Ovary (tissue), 3 donors: ENCODE measurements at regions not wholly inside any gene's neighbourhood (a gene's known extent, or its start where the extent isn't known, plus 50 kb on each side); places are given as distances from the start of the nearest gene placed in this dataset.

ENCODE experiments used
- EP300 ChIP-seq: sonication (generic); formaldehyde crosslinking; IDR thresholded peaks from one replicate; pipeline ENCODE4 v1.6.1; 2017; ENCODE audit warnings: antibody characterized with exemption
- POLR2A ChIP-seq: fragments of 450-650 bp; IDR thresholded peaks from one replicate; pipeline ENCODE4 v1.6.1; 2017; ENCODE audit warnings: antibody characterized with exemption, mild to moderate bottlenecking, moderate library complexity
- TF ChIP-seq, protein P1 (sequence below), 3 donors: fragments of 450-650 bp in 2 of 3; fragments of 200-600 bp in 1 of 3; IDR thresholded peaks; one replicate each; pipeline versions ENCODE4 v1.5.1 to v1.8.0; 2016 to 2022; ENCODE audit warnings: antibody characterized with exemption in 3 of 3, mild to moderate bottlenecking in 1 of 3
- donor health status: DM: no; HTN: no; CAD: no.

GRCh38 chr4:35942092-35942491 lies 302.2 kb downstream of the ARAP2 start:
- TF ChIP-seq, protein P1, sequence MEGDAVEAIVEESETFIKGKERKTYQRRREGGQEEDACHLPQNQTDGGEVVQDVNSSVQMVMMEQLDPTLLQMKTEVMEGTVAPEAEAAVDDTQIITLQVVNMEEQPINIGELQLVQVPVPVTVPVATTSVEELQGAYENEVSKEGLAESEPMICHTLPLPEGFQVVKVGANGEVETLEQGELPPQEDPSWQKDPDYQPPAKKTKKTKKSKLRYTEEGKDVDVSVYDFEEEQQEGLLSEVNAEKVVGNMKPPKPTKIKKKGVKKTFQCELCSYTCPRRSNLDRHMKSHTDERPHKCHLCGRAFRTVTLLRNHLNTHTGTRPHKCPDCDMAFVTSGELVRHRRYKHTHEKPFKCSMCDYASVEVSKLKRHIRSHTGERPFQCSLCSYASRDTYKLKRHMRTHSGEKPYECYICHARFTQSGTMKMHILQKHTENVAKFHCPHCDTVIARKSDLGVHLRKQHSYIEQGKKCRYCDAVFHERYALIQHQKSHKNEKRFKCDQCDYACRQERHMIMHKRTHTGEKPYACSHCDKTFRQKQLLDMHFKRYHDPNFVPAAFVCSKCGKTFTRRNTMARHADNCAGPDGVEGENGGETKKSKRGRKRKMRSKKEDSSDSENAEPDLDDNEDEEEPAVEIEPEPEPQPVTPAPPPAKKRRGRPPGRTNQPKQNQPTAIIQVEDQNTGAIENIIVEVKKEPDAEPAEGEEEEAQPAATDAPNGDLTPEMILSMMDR (IDR thresholded peaks at IDR 0.05), result no peak
- TF ChIP-seq EP300 (no peak), POLR2A (no peak)
